ENCODE measurements at regions not wholly inside any gene's neighbourhood (a gene's known extent, or its start where the extent isn't known, plus 50 kb on each side); places are given as distances from the start of the nearest gene placed in this dataset.

GRCh38 chr11:15714641-15715399 lies 600.1 kb downstream of the INSC start:
- WGBS (ENCODE audit: insufficient coverage), result 78% methylated on average over 5 of the region's 6 CpGs
- H3K4me1 ChIP-seq (ENCODE audit: control insufficient read depth, insufficient read depth, low read length), result no peaks in the 10 kb centered on the region
- H3K27ac Mint-ChIP-seq, result no peak overlapping the region
- no peaks in the 10 kb centered on the region for H3K9me3 ChIP-seq (ENCODE audit: control insufficient read depth, insufficient read depth, low read length)
- no peaks in the 10 kb centered on the region for H3K27me3 ChIP-seq (ENCODE audit: control insufficient read depth, insufficient read depth, low read length)
- intact Hi-C loops (cut with micrococcal nuclease), result no loop called here
- no peaks in the 10 kb centered on the region for H3K27me3 Mint-ChIP-seq (ENCODE audit: low read depth in 2 of 2)
- no peak overlapping the region for H3K27ac ChIP-seq (ENCODE audit: low read length)
- ATAC-seq, result no peak
- TF ChIP-seq, protein P1, sequence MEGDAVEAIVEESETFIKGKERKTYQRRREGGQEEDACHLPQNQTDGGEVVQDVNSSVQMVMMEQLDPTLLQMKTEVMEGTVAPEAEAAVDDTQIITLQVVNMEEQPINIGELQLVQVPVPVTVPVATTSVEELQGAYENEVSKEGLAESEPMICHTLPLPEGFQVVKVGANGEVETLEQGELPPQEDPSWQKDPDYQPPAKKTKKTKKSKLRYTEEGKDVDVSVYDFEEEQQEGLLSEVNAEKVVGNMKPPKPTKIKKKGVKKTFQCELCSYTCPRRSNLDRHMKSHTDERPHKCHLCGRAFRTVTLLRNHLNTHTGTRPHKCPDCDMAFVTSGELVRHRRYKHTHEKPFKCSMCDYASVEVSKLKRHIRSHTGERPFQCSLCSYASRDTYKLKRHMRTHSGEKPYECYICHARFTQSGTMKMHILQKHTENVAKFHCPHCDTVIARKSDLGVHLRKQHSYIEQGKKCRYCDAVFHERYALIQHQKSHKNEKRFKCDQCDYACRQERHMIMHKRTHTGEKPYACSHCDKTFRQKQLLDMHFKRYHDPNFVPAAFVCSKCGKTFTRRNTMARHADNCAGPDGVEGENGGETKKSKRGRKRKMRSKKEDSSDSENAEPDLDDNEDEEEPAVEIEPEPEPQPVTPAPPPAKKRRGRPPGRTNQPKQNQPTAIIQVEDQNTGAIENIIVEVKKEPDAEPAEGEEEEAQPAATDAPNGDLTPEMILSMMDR (IDR thresholded peaks at IDR 0.05), result no peak
- H3K36me3 Mint-ChIP-seq, result no peaks in the 10 kb centered on the region
- H3K4me3 Mint-ChIP-seq, result no peak overlapping the region
- no peaks in the 10 kb centered on the region for H3K36me3 ChIP-seq (ENCODE audit: control insufficient read depth, insufficient read depth, low read length)
- H3K4me3 ChIP-seq (ENCODE audit: low read length), result no peak overlapping the region
- H3K4me1 Mint-ChIP-seq, result no peaks in the 10 kb centered on the region
- no peak for DNase-seq
- H3K9me3 Mint-ChIP-seq, result peaks cover 0 to 3% of the 10 kb centered on the region in 2 donors

GRCh38 chr11:15716550-15716949 lies 601.8 kb downstream of the INSC start:
- Histone ChIP-seq H3K27me3 (ENCODE audit: control insufficient read depth, insufficient read depth, low read length) (no peaks in the 10 kb centered on the region), H3K4me1 (ENCODE audit: control insufficient read depth, insufficient read depth, low read length) (no peaks in the 10 kb centered on the region), H3K36me3 (ENCODE audit: control insufficient read depth, insufficient read depth, low read length) (no peaks in the 10 kb centered on the region), H3K9me3 (ENCODE audit: control insufficient read depth, insufficient read depth, low read length) (no peaks in the 10 kb centered on the region), H3K4me3 (ENCODE audit: low read length) (no peak overlapping the region), H3K27ac (ENCODE audit: low read length) (no peak overlapping the region)
- ATAC-seq (no peak), DNase-seq (no peak)
- TF ChIP-seq, protein P1 (IDR thresholded peaks at IDR 0.05), result no peak
- Mint-ChIP-seq H3K4me1 (no peaks in the 10 kb centered on the region), H3K27ac (no peak overlapping the region), H3K27me3 (ENCODE audit: low read depth in 2 of 2) (peaks cover 0 to 7% of the 10 kb centered on the region in 2 donors), H3K9me3 (peaks cover 4 to 6% of the 10 kb centered on the region in 2 donors), H3K36me3 (no peaks in the 10 kb centered on the region), H3K4me3 (no peak overlapping the region)
- intact Hi-C loops (cut with micrococcal nuclease), result no loop called here
- 96% methylated on average over 2 of the region's 2 CpGs for WGBS (ENCODE audit: insufficient coverage)

- DNase-seq, result no peak
- intact Hi-C loops (cut with micrococcal nuclease), result no loop called here
- H3K27ac ChIP-seq (ENCODE audit: low read length), result no peak overlapping the region
- no peak overlapping the region for H3K4me3 ChIP-seq (ENCODE audit: low read length)
- Mint-ChIP-seq H3K27me3 (ENCODE audit: low read depth in 2 of 2) (peaks cover 0 to 7% of the 10 kb centered on the region in 2 donors), H3K9me3 (peaks cover 3 to 6% of the 10 kb centered on the region in 2 donors), H3K4me1 (no peaks in the 10 kb centered on the region), H3K4me3 (no peak overlapping the region), H3K27ac (no peak overlapping the region), H3K36me3 (no peaks in the 10 kb centered on the region)
- WGBS (ENCODE audit: insufficient coverage), result 83% methylated on average over 5 of the region's 5 CpGs
- no peak for ATAC-seq
- H3K9me3 ChIP-seq (ENCODE audit: control insufficient read depth, insufficient read depth, low read length), result no peaks in the 10 kb centered on the region
- no peaks in the 10 kb centered on the region for H3K4me1 ChIP-seq (ENCODE audit: control insufficient read depth, insufficient read depth, low read length)
- H3K27me3 ChIP-seq (ENCODE audit: control insufficient read depth, insufficient read depth, low read length), result no peaks in the 10 kb centered on the region
- no peaks in the 10 kb centered on the region for H3K36me3 ChIP-seq (ENCODE audit: control insufficient read depth, insufficient read depth, low read length)
- TF ChIP-seq, protein P1 (IDR thresholded peaks at IDR 0.05), result no peak
Measured at GRCh38 chr11:15720460-15720859, 605.7 kb downstream of the INSC start.

DNA sequence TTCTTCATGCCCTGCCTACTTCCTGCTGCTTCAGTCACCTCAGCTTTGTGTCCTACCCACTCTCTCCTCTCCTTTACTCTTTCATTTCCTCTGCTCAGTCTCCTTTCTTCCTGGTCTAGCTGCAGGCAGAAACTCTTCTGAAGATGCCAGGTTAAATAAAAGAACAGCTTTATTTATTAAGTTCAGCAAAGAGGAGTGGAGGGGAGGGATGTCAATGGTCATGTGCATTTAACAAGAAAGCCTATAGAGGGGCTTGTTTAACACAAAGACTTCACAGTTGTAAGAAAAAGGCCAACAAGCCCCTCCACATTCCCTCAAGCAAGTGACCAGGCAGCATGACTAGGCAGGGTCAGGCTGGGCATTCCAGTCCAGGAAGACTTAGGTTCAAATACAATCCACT lies 609.2 kb downstream of the INSC start:
- DNase-seq (no peak), ATAC-seq (no peak)
- no peaks in the 10 kb centered on the region for H3K4me1 Mint-ChIP-seq
- Histone ChIP-seq H3K4me1 (ENCODE audit: control insufficient read depth, insufficient read depth, low read length) (no peaks in the 10 kb centered on the region), H3K9me3 (ENCODE audit: control insufficient read depth, insufficient read depth, low read length) (no peaks in the 10 kb centered on the region), H3K27ac (ENCODE audit: low read length) (no peak overlapping the region), H3K36me3 (ENCODE audit: control insufficient read depth, insufficient read depth, low read length) (no peaks in the 10 kb centered on the region), H3K4me3 (ENCODE audit: low read length) (no peak overlapping the region), H3K27me3 (ENCODE audit: control insufficient read depth, insufficient read depth, low read length) (no peaks in the 10 kb centered on the region)
- intact Hi-C loops (cut with micrococcal nuclease), result no loop called here
- H3K4me3 Mint-ChIP-seq, result no peak overlapping the region
- no peak overlapping the region for H3K27ac Mint-ChIP-seq
- no peaks in the 10 kb centered on the region for H3K36me3 Mint-ChIP-seq
- H3K9me3 Mint-ChIP-seq, result peaks cover 3 to 8% of the 10 kb centered on the region in 2 donors
- H3K27me3 Mint-ChIP-seq (ENCODE audit: low read depth in 2 of 2), result peaks cover 3 to 7% of the 10 kb centered on the region in 2 donors
- TF ChIP-seq, protein P1 (IDR thresholded peaks at IDR 0.05), result no peak

Data from natural killer cell (primary cell).